ENCODE measurements at regions not wholly inside any gene's neighbourhood (a gene's known extent, or its start where the extent isn't known, plus 50 kb on each side); places are given as distances from the start of the nearest gene placed in this dataset.
"Not testable (repeated sequence)": the region's sequence is repeated elsewhere in the genome, so short reads cannot be mapped to it uniquely, and the experiment has no call there.

DNA sequence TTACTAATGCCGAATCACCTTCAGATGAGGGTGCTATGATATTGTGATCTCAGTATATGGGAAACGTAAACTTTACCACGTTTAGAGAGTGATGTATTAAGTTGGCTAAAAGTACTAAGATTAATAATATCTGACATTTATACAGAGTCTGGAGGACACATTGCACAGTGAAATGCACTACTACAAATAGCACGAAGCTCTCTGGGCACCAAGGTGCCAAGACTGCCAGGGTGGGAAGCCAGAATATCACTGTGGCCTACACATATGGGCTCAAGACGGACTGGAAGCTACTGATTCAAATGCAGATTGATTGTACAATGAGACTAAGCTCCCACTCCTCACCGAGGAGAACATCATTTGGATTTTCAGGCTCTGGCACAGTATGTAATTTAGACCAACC is 113.3 kb upstream of the LIPC start:
- no peaks in the 10 kb centered on the region for H3K27me3 ChIP-seq (ENCODE audit: control insufficient read depth, insufficient read depth, low read length)
- DNase-seq: no peak
- H3K36me3 ChIP-seq (replicated peaks; ENCODE audit: control insufficient read depth, insufficient read depth, low read length): no peaks in the 10 kb centered on the region
- no peak overlapping the region for H3K4me3 ChIP-seq (ENCODE audit: insufficient read depth, low read depth, low read length)

DNA sequence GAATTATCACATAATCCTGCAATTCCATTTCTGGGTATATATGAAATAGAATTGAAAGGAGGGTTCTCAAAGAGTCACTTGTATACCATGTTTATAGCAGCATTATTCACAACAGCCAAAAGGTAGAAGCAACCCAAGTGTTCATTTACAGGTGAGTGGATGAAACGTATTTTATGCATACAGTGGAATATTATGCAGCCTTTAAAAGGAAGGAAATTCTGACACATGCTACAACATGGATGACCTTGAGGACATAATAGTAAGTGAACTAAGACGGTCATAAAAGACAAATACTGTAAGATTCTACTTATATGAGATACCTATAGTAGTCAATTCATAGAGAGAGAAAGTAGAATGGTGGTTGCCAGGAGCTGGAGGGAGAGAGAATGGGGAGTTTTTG is 110.8 kb upstream of the LIPC start:
- DNase-seq: no peak
- Histone ChIP-seq H3K36me3 (replicated peaks; ENCODE audit: control insufficient read depth, insufficient read depth, low read length) (no peaks in the 10 kb centered on the region), H3K4me3 (ENCODE audit: insufficient read depth, low read depth, low read length) (no peak overlapping the region), H3K27me3 (ENCODE audit: control insufficient read depth, insufficient read depth, low read length) (no peaks in the 10 kb centered on the region)

DNA sequence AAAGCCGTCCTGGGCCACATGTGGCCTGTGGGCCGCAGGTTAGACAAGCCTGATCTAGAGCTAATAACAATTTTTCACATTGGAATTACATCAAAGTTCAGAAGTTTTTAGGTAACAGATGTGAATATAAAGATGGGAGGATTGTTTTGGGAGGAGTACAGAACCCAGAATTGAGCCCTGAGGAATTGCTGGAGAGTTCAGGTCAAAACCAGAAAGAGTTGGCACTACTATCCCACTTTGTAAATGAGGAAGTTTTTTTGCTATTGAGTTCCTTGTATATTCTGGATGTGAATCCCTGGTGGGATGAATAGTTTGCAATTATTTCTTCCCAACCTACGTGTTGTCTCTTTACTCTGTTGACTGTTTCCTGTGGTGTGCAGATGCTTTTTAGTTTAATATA is 109.5 kb upstream of the LIPC start:
- DNase-seq: no peak
- no peak overlapping the region for H3K4me3 ChIP-seq (ENCODE audit: insufficient read depth, low read depth, low read length)
- no peaks in the 10 kb centered on the region for H3K36me3 ChIP-seq (replicated peaks; ENCODE audit: control insufficient read depth, insufficient read depth, low read length)
- H3K27me3 ChIP-seq (ENCODE audit: control insufficient read depth, insufficient read depth, low read length): no peaks in the 10 kb centered on the region

DNA sequence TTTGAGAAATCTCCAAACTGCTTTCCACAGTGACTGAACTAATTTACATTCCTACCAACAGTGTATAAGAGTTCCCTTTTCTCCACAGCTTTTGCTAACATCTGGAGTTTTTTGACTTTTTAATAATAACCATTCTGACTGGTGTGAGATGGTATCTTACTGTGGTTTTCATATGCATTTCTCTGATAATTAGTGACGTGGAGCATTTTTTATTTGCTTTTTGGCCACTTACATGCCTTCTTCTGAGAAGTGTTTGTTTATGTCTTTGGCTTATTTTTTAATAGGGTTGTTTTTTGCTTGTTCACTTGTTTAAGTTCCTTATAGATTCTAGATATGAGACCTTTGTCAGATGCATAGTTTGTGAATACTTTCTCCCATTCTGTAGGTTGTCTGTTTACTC is 108.5 kb upstream of the LIPC start:
- DNase-seq; H3K27me3 ChIP-seq (ENCODE audit: control insufficient read depth, insufficient read depth, low read length); H3K4me3 ChIP-seq (ENCODE audit: insufficient read depth, low read depth, low read length); H3K36me3 ChIP-seq (replicated peaks; ENCODE audit: control insufficient read depth, insufficient read depth, low read length): not testable (repeated sequence)

DNA sequence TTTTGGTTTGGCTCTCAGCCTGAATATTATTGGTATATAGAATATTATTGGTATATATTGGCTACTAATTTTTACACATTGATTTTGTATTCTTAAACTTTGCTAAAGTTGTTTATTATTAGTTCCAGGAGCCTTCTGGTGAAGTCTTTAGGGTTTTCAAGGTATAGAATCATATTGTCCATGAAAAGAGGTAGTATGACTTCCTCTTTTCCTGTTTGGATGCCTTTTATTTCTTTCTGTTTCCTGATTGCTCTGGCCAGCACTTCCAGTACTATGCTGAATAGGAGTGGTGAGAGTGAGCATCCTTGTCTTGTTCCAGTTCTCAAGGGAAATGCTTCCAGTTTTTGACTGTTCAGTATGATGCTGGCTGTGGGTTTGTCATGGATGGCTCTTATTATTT is 107.3 kb upstream of the LIPC start:
- H3K4me3 ChIP-seq (ENCODE audit: insufficient read depth, low read depth, low read length): no peak overlapping the region
- H3K27me3 ChIP-seq (ENCODE audit: control insufficient read depth, insufficient read depth, low read length): no peaks in the 10 kb centered on the region

DNA sequence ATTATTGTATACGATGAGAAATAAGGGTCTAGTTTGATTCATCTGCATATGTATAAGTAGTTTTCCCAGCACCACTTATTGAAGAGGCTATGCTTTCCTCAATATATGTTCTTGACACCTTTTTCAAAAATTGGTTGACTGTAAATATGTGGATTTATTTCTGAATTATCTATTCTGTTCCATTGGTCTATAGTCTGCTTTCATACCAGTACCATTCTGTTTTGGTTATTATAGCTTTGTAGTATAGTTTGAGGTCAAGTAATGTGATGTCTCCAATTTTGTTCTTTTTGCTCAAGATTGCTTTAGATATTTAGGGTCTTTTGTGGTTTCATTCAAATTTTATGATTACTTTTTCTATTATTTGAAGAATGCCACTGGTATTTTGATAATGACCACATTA is 103.8 kb upstream of the LIPC start:
- no peaks in the 10 kb centered on the region for H3K27me3 ChIP-seq (ENCODE audit: control insufficient read depth, insufficient read depth, low read length)
- no peaks in the 10 kb centered on the region for H3K36me3 ChIP-seq (replicated peaks; ENCODE audit: control insufficient read depth, insufficient read depth, low read length)
- DNase-seq: no peak
- H3K4me3 ChIP-seq (ENCODE audit: insufficient read depth, low read depth, low read length): no peak overlapping the region

More for the DNA sequence above, 107.3 kb upstream of the LIPC start:
- DNase-seq: no peak
- H3K36me3 ChIP-seq (replicated peaks; ENCODE audit: control insufficient read depth, insufficient read depth, low read length): no peaks in the 10 kb centered on the region

DNA sequence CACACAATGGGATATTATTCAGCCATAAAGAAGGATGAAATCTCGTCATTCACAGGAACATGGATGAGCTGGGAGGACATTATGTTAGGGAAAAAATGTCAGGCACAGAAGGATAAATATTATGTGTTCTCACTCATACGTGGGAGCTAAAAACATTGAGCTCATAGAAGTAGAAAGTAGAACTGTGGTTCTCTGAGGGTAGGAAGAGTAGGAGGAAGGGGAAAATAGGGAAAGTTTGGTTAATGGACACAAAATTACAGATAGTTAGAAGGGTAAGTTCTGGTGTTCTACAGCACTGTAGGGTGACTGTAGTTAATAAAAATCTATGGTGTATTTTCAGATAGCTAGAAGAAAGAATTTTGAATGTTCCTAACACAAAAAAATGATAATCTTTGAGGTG is 102.6 kb upstream of the LIPC start:
- Histone ChIP-seq H3K4me3 (ENCODE audit: insufficient read depth, low read depth, low read length) (no peak overlapping the region), H3K27me3 (ENCODE audit: control insufficient read depth, insufficient read depth, low read length) (no peaks in the 10 kb centered on the region), H3K36me3 (replicated peaks; ENCODE audit: control insufficient read depth, insufficient read depth, low read length) (no peaks in the 10 kb centered on the region)
- DNase-seq: no peak

DNA sequence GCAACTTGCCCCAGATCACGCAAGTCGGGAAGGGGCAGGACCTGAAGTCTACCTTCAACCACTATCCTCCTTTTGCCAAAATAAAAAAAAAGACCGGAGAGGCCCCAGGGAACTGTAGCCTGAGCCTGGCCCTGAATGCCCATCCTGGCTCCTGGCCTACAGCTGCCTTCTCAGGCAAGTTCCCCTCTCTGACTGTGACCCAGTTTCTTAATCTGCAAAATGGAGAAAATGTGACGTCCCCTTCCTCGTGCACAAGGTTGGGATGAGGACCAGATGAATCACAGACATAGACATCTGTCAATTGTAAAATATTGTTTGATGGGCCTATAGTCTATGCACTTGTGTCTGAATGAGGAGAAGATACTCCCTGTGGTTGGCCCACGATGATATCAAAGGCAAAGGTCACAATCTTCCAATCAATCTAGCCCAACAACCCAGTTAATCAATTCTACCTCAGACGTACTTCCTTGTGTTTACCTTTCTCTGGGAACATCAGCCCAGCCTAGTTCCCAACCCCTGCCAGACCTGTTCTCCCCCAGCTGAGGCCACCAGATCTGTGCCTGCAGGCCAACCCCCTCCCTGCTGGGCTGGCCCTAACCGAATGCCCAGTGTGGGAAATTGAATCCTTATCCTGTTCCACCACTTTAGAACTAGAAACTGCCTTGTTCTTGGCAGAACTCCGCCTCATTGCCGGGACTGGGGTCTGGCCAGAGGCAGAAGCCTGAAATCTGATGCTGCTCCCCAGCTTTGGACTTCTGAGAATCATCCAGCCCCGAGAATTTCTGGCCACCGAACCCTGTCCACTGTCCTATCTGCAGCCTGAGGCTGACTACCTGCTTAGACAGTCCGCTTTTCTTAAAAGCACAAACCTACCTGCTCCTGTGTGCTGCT is 101.8 kb upstream of the LIPC start:
- no peaks in the 10 kb centered on the region for H3K27me3 ChIP-seq (ENCODE audit: control insufficient read depth, insufficient read depth, low read length)
- DNase-seq: no peak

DNA sequence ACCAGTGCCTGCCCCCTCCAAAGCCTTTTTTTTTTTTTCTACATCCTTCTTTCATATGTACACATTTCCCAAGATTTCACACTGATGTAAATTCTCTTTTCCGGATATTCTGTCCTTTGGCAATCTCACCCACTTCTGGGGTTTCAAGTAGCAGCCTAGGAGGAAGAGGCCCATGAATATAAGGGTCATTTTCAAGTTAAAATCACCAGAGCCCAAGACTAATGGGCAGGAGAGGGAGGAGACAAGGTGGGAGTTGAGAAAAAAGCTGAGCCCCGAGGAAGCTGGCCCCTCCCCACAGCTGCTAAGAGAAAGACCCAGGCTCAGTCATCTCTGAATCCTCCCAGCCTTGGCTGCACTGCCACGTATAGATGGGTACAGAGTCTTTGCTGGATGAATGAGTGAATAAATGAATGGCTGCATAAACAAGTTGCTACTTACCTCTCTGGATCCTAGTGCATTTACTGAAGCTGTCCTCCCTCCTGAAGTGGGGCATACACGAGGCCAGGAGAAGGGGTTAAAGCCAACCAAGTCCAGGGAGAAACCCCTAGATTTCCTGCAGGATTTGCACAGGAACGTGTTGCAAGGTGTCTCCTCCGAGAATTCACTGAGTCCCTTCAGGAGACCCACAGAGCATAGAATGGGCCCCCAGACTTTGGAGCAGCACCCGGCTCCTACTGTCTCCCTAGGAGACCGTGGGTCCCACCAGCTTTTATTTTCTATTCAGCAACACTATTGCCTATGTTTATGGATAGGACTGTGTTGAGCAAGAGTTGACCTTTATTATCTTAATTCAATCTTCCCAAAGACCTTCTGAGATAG is 100.8 kb upstream of the LIPC start:
- no peak for DNase-seq
- Histone ChIP-seq H3K27me3 (ENCODE audit: control insufficient read depth, insufficient read depth, low read length) (no peaks in the 10 kb centered on the region), H3K36me3 (replicated peaks; ENCODE audit: control insufficient read depth, insufficient read depth, low read length) (no peaks in the 10 kb centered on the region), H3K4me3 (ENCODE audit: insufficient read depth, low read depth, low read length) (no peak overlapping the region)

More for the DNA sequence above, 101.8 kb upstream of the LIPC start:
- Histone ChIP-seq H3K36me3 (replicated peaks; ENCODE audit: control insufficient read depth, insufficient read depth, low read length) (no peaks in the 10 kb centered on the region), H3K4me3 (ENCODE audit: insufficient read depth, low read depth, low read length) (no peak overlapping the region)

DNA sequence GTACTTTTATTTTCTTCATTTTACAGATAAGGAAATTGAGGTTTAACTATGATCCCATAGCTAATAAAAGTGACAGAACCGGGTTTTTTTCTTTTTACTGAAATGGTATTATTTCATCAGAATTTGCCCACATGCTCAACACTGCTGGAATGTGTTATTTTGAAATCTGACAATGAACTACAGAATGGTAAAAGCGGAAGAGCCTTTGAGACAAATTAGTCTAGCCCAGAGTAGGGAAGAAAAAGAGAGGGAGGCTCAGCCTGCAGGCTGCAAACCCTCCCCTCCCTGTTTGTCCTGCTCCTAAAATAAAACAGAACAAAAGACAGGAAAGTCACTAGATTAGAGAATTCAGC is 100.3 kb upstream of the LIPC start:
- Histone ChIP-seq H3K36me3 (replicated peaks; ENCODE audit: control insufficient read depth, insufficient read depth, low read length) (no peaks in the 10 kb centered on the region), H3K27me3 (ENCODE audit: control insufficient read depth, insufficient read depth, low read length) (no peaks in the 10 kb centered on the region), H3K4me3 (ENCODE audit: insufficient read depth, low read depth, low read length) (no peak overlapping the region)
- DNase-seq: no peak

DNA sequence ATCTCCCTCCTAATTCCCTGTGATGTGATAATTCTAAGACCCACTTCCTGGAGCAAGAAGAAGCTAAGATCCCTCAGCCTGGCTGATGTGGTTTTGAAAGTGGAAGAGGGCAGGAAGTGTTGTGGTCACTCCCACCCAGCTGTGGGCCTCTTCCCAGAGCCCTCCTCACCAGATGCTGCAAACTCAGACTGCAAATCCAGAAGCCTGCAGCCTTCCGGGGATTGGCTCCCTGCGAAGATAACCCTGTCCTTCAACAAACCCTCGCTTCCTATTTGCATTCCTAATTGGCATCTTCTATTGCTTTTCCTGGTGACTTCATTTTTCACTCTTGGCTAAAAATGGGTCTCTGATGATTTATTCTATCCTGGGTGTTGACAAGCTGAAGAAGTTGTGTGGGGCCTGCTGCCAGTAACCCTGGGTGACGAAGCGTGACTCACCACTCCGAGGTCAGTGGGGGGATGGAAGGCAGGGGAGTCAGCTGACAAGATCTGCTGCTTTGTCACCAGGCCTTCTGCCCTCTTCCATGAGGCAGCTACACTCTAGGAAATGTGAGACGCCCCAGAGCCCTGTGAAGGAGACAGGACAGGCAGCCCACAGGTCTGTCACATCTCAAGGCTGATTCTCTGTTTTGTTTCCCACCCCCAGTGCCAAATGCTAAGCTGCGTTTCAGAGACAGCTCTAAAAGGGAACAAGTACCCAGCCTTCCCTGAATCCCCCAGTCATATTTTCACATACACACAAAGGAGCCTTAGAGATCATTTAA is 99.7 kb upstream of the LIPC start:
- H3K36me3 ChIP-seq (replicated peaks; ENCODE audit: control insufficient read depth, insufficient read depth, low read length): no peaks in the 10 kb centered on the region
- no peak for DNase-seq
- H3K4me3 ChIP-seq (ENCODE audit: insufficient read depth, low read depth, low read length): no peak overlapping the region
- no peaks in the 10 kb centered on the region for H3K27me3 ChIP-seq (ENCODE audit: control insufficient read depth, insufficient read depth, low read length)

DNA sequence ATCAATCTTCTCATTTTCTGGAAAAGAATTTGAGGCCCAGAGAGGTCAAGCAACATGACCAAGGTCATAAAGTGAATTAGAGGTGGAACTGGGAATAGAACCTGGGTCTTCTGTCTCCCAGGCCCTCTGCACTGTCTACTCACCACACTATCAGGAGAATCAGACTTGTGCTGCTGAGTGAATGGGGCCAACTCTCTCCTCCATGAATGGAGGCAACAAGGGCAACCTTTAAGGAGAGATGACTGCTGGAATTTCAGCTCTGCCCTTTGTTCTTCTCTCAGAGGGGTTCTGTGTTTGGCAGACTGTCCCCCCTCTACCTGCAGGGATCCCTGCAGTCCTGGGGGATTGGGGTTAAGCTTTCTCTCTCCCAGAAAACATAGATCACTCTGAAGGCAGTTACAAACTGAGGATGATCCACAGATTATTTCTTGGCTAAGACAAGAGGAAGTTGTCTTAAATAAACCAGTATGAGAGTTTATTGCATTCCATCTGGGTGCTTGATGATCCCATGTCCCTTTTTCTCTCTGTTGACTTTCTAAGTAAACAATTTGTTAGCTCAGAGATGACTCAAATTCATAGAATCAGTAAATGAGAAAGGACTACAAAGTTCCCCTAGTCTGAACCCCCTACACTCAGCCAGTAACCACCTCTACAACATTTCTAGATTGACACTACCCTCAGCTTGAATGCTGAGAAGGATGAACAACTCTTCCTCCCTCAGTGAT is 99.0 kb upstream of the LIPC start:
- Histone ChIP-seq H3K4me3 (ENCODE audit: insufficient read depth, low read depth, low read length) (no peak overlapping the region), H3K27me3 (ENCODE audit: control insufficient read depth, insufficient read depth, low read length) (no peaks in the 10 kb centered on the region), H3K36me3 (replicated peaks; ENCODE audit: control insufficient read depth, insufficient read depth, low read length) (no peaks in the 10 kb centered on the region)
- DNase-seq: no peak

DNA sequence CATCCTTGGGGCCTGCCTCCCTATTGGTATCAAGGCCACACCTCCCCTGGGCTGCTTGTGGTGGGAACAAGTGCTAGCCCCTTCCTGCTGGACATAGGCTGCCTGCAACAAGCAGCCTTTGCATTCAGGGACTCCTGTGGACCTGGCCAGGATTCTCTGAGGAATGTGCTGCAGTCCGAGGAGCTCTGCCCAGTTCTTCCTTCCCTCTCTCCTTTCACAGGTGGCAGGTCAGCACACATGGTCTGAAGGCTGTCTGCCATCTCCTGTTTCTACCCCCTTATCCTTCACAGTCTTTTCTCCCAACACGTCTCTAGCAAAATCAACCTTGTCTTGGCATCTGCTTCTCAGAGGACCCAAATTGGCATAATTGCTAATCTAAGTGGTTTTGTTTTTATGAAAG is 97.0 kb upstream of the LIPC start:
- DNase-seq: no peak
- Histone ChIP-seq H3K4me3 (ENCODE audit: insufficient read depth, low read depth, low read length) (no peak overlapping the region), H3K27me3 (ENCODE audit: control insufficient read depth, insufficient read depth, low read length) (no peaks in the 10 kb centered on the region), H3K36me3 (replicated peaks; ENCODE audit: control insufficient read depth, insufficient read depth, low read length) (no peaks in the 10 kb centered on the region)

DNA sequence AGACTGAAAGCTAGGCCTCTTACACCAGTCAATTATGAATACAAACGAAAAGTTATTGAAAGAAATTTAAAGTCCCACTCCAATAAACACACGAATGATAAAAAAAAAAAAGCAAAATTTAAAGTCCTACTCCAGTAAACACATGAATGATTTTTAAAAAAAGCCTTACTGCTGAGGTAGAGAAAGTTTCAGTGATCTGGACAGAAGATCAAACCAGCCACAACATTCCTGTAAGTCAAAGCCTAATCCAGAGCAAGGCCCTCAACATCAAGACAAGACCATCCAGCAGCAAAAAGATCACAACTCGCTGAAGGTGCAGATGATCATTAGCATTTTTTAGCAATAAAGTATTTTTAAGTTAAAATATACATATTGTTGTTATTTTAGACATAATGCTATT is 95.6 kb upstream of the LIPC start:
- H3K36me3 ChIP-seq (replicated peaks; ENCODE audit: control insufficient read depth, insufficient read depth, low read length): no peaks in the 10 kb centered on the region

More for the DNA sequence above, 95.6 kb upstream of the LIPC start:
- H3K4me3 ChIP-seq (ENCODE audit: insufficient read depth, low read depth, low read length): no peak overlapping the region
- DNase-seq: no peak
- no peaks in the 10 kb centered on the region for H3K27me3 ChIP-seq (ENCODE audit: control insufficient read depth, insufficient read depth, low read length)

Measured in H7 (cell line).